ENCODE measurements at regions not wholly inside any gene's neighbourhood (a gene's known extent, or its start where the extent isn't known, plus 50 kb on each side); places are given as distances from the start of the nearest gene placed in this dataset.

DNA sequence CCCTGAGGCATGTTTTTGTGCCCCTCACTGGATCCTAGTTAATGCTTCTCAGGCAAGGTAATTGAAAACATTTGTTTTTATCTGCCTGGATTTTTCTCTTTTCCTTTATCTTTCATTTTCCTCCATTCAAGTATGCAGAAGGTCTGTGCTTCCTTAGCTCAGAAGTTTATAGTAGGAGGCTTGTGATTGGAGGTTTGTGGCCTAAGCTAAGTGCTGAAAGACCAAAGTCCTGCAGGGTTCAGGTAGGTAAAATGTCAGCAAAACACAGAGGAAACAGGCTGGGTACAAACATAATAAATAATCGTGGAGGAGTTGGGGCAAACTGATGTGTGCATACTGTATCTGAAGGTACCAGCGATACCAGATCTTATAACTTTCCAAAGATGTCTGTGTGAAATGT lies 230.9 kb upstream of the KLF4 start:
- TF ChIP-seq CTCF (optimal IDR thresholded peaks at IDR 0.05 in 1 of 3, IDR thresholded peaks at IDR 0.05 in 1 of 3, conservative IDR thresholded peaks at IDR 0.05 in 1 of 3; ENCODE audit: extremely low read depth in 1 of 3, insufficient read depth in 2 of 3, low read length in 3 of 3) (no peak), EZH2 (IDR thresholded peaks at IDR 0.05; ENCODE audit: low read length) (no peak)

All from keratinocyte (primary cell).